Liver (tissue), 8 donors: ENCODE measurements at regions not wholly inside any gene's neighbourhood (a gene's known extent, or its start where the extent isn't known, plus 50 kb on each side); places are given as distances from the start of the nearest gene placed in this dataset.

Source experiments
- DNase-seq: peaks from one replicate; pipeline ENCODE4 v3.0.0-alpha.2; 2017; ENCODE audit warnings: low spot score
- H3K27ac ChIP-seq, 2 donors: one replicate each; pipeline ENCODE4 v1.7.0; 2013; ENCODE audit warnings: inconsistent platforms in 2 of 2, low read length in 2 of 2, control low read depth in 1 of 2, low read depth in 1 of 2, mild to moderate bottlenecking in 1 of 2
- H3K27me3 ChIP-seq, 4 donors: one replicate each; pipeline versions ENCODE4 v1.6.1 to v1.7.0; 2013; ENCODE audit warnings: low read length in 3 of 4, inconsistent platforms in 1 of 4, mild to moderate bottlenecking in 1 of 4, moderate library complexity in 1 of 4; ENCODE audit not compliant: control insufficient read depth in 4 of 4, insufficient read depth in 4 of 4
- H3K36me3 ChIP-seq, 4 donors: one replicate each; pipeline versions ENCODE4 v1.6.1 to v1.7.0; 2013; ENCODE audit warnings: low read length in 3 of 4, mild to moderate bottlenecking in 3 of 4, low read depth in 1 of 4, moderate library complexity in 1 of 4; ENCODE audit not compliant: control insufficient read depth in 4 of 4, insufficient read depth in 3 of 4
- H3K4me1 ChIP-seq, 4 donors: one replicate each; pipeline versions ENCODE4 v1.6.1 to v1.7.0; 2013; ENCODE audit warnings: low read length in 3 of 4, mild to moderate bottlenecking in 3 of 4, moderate library complexity in 1 of 4; ENCODE audit not compliant: control insufficient read depth in 4 of 4, insufficient read depth in 4 of 4
- H3K4me3 ChIP-seq, 3 donors: one replicate each; pipeline versions ENCODE4 v1.6.1 to v1.7.0; 2013; ENCODE audit warnings: low read length in 3 of 3, control low read depth in 1 of 3, low read depth in 1 of 3, mild to moderate bottlenecking in 1 of 3
- H3K9ac ChIP-seq, 2 donors: one replicate each; pipeline ENCODE4 v1.7.0; 2013; ENCODE audit warnings: low read length in 2 of 2, mild to moderate bottlenecking in 2 of 2, moderate library complexity in 2 of 2, control low read depth in 1 of 2, low read depth in 1 of 2
- H3K9me3 ChIP-seq, 4 donors: one replicate each; pipeline versions ENCODE4 v1.6.1 to v1.7.0; 2013; ENCODE audit warnings: low read length in 3 of 4; ENCODE audit not compliant: control insufficient read depth in 4 of 4
- EGR1 ChIP-seq, 2 donors: IDR thresholded peaks; 2 replicates each; pipeline ENCODE4 v1.6.1; 2016 to 2018; ENCODE audit warnings: antibody characterized with exemption in 2 of 2, low read depth in 2 of 2
- FOXA1 ChIP-seq: IDR thresholded peaks from 2 replicates; pipeline ENCODE4 v1.6.1; 2016; ENCODE audit warnings: antibody characterized with exemption
- GABPA ChIP-seq, 2 donors: IDR thresholded peaks in 1 of 2; conservative IDR thresholded peaks in 1 of 2; 2 replicates each; pipeline ENCODE4 v1.6.1; 2016; ENCODE audit warnings: antibody characterized with exemption in 2 of 2, mild to moderate bottlenecking in 1 of 2, moderate library complexity in 1 of 2
- HNF4A ChIP-seq, 2 donors: conservative IDR thresholded peaks; 2 replicates each; pipeline ENCODE4 v1.6.1; 2016; ENCODE audit warnings: antibody characterized with exemption in 2 of 2, mild to moderate bottlenecking in 2 of 2
- HNF4G ChIP-seq: IDR thresholded peaks from 2 replicates; pipeline ENCODE4 v1.6.1; 2016; ENCODE audit warnings: antibody characterized with exemption
- JUND ChIP-seq, 2 donors: IDR thresholded peaks; 2 replicates each; pipeline ENCODE4 v1.6.1; 2016; ENCODE audit warnings: antibody characterized with exemption in 2 of 2
- NR2F2 ChIP-seq: IDR thresholded peaks from 2 replicates; pipeline ENCODE4 v1.6.1; 2016; ENCODE audit warnings: antibody characterized with exemption
- RAD21 ChIP-seq, 2 donors: IDR thresholded peaks; 2 replicates each; pipeline ENCODE4 v1.6.1; 2016; ENCODE audit warnings: antibody characterized with exemption in 2 of 2, mild to moderate bottlenecking in 2 of 2
- RXRA ChIP-seq, 2 donors: IDR thresholded peaks; 2 replicates each; pipeline ENCODE4 v1.6.1; 2017 to 2018; ENCODE audit warnings: antibody characterized with exemption in 2 of 2, mild to moderate bottlenecking in 1 of 2
- TAF1 ChIP-seq: conservative IDR thresholded peaks from 2 replicates; pipeline ENCODE4 v1.6.1; 2016; ENCODE audit warnings: antibody characterized with exemption, mild to moderate bottlenecking
- YY1 ChIP-seq: IDR thresholded peaks from 2 replicates; pipeline ENCODE4 v1.6.1; 2016; ENCODE audit warnings: antibody characterized with exemption, mild to moderate bottlenecking
- ZBTB33 ChIP-seq: IDR thresholded peaks from 2 replicates; pipeline ENCODE4 v1.6.1; 2016; ENCODE audit warnings: antibody characterized with exemption
- WGBS: extraction: QIAGEN DNeasy Blood & Tissue Kit; methylation state at CpG from one replicate; pipeline ENCODE4 v1.1.7; 2013; 5-methylcytosine and 5-hydroxymethylcytosine counted together
- TF ChIP-seq, protein P1 (sequence below): IDR thresholded peaks from 2 replicates; pipeline ENCODE4 v1.6.1; 2016; ENCODE audit warnings: antibody characterized with exemption
- TF ChIP-seq, protein P2 (sequence below): IDR thresholded peaks from 2 replicates; pipeline ENCODE4 v1.6.1; 2016; ENCODE audit warnings: antibody characterized with exemption, mild to moderate bottlenecking
- TF ChIP-seq, protein P3 (sequence below): fragments of 150-350 bp; IDR thresholded peaks from 2 replicates; pipeline ENCODE4 v1.5.1; 2017; ENCODE audit warnings: improper control_type of control experiment, low read depth, low read length; ENCODE audit not compliant: missing input control
- donor health status: healthy.
- donor health status: healthy.
- donor health status: healthy.
- donor health status: healthy.
- donor health status: healthy.

- Histone ChIP-seq H3K9ac (no peak overlapping the region), H3K27ac (no peak overlapping the region), H3K9me3 (peaks cover 0 to 2% (median 0%) of the 10 kb centered on the region in 4 donors), H3K4me1 (peaks cover 4 to 26% (median 20%) of the 10 kb centered on the region in 4 donors), H3K4me3 (no peak overlapping the region), H3K36me3 (no peaks in the 10 kb centered on the region), H3K27me3 (no peaks in the 10 kb centered on the region)
- no peak for DNase-seq
- no peak for TF ChIP-seq NR2F2
- TF ChIP-seq HNF4G, result no peak
- TF ChIP-seq, protein P1, sequence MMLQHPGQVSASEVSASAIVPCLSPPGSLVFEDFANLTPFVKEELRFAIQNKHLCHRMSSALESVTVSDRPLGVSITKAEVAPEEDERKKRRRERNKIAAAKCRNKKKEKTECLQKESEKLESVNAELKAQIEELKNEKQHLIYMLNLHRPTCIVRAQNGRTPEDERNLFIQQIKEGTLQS, result no peak
- no peak for TF ChIP-seq JUND (IDR thresholded peaks at IDR 0.05)
- peak; percentile 49 to 64 for TF ChIP-seq HNF4A (conservative IDR thresholded peaks at IDR 0.05)
- TF ChIP-seq YY1, result no peak
- 72% methylated on average over 2 of the region's 2 CpGs for WGBS
Measured at GRCh38 chr10:58990693-58991092, 185.8 kb upstream of the PHYHIPL start.

DNA sequence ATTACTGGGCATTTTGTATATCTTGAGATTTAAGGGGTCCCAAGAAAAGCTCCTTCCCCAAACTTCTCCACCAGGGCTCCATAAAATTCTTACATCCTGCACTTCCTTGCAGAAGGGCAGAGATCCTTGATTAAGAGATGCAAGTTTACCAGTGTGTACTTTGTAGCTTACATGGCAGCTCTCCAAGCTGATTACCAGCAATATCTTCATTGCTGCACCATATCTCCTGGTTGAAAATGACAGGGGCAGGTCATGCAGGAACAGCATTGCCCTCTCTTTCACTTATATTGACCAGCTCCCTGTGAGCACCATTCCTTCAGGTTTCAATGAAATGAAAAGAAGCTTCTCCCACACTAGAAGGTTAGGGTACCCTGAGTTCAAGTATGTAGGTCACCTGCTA lies 184.6 kb upstream of the PHYHIPL start:
- no peak overlapping the region for H3K4me3 ChIP-seq
- H3K36me3 ChIP-seq, result no peaks in the 10 kb centered on the region
- no peak overlapping the region for H3K9ac ChIP-seq
- peaks cover 4 to 33% (median 25%) of the 10 kb centered on the region in 4 donors for H3K4me1 ChIP-seq
- H3K27me3 ChIP-seq, result no peaks in the 10 kb centered on the region
- no peak overlapping the region for H3K27ac ChIP-seq
- peaks cover 0 to 2% (median 0%) of the 10 kb centered on the region in 4 donors for H3K9me3 ChIP-seq
- DNase-seq, result no peak
- TF ChIP-seq EGR1 (IDR thresholded peaks at IDR 0.05; ENCODE audit: low read depth in 2 of 2), result no peak
- no peak for TF ChIP-seq NR2F2
- no peak for TF ChIP-seq JUND (IDR thresholded peaks at IDR 0.05)
- TF ChIP-seq, protein P2, sequence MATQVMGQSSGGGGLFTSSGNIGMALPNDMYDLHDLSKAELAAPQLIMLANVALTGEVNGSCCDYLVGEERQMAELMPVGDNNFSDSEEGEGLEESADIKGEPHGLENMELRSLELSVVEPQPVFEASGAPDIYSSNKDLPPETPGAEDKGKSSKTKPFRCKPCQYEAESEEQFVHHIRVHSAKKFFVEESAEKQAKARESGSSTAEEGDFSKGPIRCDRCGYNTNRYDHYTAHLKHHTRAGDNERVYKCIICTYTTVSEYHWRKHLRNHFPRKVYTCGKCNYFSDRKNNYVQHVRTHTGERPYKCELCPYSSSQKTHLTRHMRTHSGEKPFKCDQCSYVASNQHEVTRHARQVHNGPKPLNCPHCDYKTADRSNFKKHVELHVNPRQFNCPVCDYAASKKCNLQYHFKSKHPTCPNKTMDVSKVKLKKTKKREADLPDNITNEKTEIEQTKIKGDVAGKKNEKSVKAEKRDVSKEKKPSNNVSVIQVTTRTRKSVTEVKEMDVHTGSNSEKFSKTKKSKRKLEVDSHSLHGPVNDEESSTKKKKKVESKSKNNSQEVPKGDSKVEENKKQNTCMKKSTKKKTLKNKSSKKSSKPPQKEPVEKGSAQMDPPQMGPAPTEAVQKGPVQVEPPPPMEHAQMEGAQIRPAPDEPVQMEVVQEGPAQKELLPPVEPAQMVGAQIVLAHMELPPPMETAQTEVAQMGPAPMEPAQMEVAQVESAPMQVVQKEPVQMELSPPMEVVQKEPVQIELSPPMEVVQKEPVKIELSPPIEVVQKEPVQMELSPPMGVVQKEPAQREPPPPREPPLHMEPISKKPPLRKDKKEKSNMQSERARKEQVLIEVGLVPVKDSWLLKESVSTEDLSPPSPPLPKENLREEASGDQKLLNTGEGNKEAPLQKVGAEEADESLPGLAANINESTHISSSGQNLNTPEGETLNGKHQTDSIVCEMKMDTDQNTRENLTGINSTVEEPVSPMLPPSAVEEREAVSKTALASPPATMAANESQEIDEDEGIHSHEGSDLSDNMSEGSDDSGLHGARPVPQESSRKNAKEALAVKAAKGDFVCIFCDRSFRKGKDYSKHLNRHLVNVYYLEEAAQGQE, result no peak
- no peak for TF ChIP-seq GABPA (IDR thresholded peaks at IDR 0.05 in 1 of 2, conservative IDR thresholded peaks at IDR 0.05 in 1 of 2)
- no peak for TF ChIP-seq TAF1
- TF ChIP-seq, protein P1, result no peak
- no peak for TF ChIP-seq ZBTB33
- no peak for TF ChIP-seq RXRA (IDR thresholded peaks at IDR 0.05)
- peak in 1 of 2 donors; percentile 10 for TF ChIP-seq RAD21 (IDR thresholded peaks at IDR 0.05)
- TF ChIP-seq FOXA1, result no peak
- TF ChIP-seq, protein P3, sequence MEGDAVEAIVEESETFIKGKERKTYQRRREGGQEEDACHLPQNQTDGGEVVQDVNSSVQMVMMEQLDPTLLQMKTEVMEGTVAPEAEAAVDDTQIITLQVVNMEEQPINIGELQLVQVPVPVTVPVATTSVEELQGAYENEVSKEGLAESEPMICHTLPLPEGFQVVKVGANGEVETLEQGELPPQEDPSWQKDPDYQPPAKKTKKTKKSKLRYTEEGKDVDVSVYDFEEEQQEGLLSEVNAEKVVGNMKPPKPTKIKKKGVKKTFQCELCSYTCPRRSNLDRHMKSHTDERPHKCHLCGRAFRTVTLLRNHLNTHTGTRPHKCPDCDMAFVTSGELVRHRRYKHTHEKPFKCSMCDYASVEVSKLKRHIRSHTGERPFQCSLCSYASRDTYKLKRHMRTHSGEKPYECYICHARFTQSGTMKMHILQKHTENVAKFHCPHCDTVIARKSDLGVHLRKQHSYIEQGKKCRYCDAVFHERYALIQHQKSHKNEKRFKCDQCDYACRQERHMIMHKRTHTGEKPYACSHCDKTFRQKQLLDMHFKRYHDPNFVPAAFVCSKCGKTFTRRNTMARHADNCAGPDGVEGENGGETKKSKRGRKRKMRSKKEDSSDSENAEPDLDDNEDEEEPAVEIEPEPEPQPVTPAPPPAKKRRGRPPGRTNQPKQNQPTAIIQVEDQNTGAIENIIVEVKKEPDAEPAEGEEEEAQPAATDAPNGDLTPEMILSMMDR, result no peak
- TF ChIP-seq HNF4A (conservative IDR thresholded peaks at IDR 0.05), result peak in 1 of 2 donors; percentile 26
